Endothelial cell of umbilical vein (primary cell): ENCODE measurements at regions not wholly inside any gene's neighbourhood (a gene's known extent, or its start where the extent isn't known, plus 50 kb on each side); places are given as distances from the start of the nearest gene placed in this dataset.

ENCODE experiments used
- CTCF ChIP-seq, 2 donors: IDR thresholded peaks; 1 replicate in 1 of 2; 2 replicates in 1 of 2; pipeline ENCODE4 v1.5.1; 2011; ENCODE audit warnings: low read length in 2 of 2, mild to moderate bottlenecking in 2 of 2, moderate library complexity in 2 of 2, control low read depth in 1 of 2, inconsistent platforms in 1 of 2, low read depth in 1 of 2; ENCODE audit not compliant: insufficient read depth in 1 of 2; ENCODE audit errors: extremely low read depth in 1 of 2
- EZH2 ChIP-seq: IDR thresholded peaks from 2 replicates; pipeline ENCODE4 v1.6.1; 2012; ENCODE audit warnings: borderline replicate concordance, low read depth, mild to moderate bottlenecking, moderate library complexity, low read length, inconsistent platforms; ENCODE audit not compliant: severe bottlenecking
- FOS ChIP-seq: IDR thresholded peaks from 2 replicates; pipeline ENCODE4 v1.6.1; 2011; ENCODE audit warnings: mild to moderate bottlenecking, low read length, moderate library complexity, borderline replicate concordance; ENCODE audit not compliant: insufficient read depth
- JUN ChIP-seq: IDR thresholded peaks from 2 replicates; pipeline ENCODE4 v1.6.1; 2011; ENCODE audit warnings: borderline replicate concordance, low read depth; ENCODE audit not compliant: insufficient read length, insufficient read depth
- MAX ChIP-seq: IDR thresholded peaks from 2 replicates; pipeline ENCODE4 v1.6.1; 2011; ENCODE audit not compliant: insufficient read depth, insufficient read length
- MYC ChIP-seq: IDR thresholded peaks from one replicate; pipeline ENCODE4 v1.6.1; 2011; ENCODE audit warnings: mild to moderate bottlenecking, low read depth, low read length
- POLR2A ChIP-seq: IDR thresholded peaks from 2 replicates; pipeline ENCODE4 v1.6.1; 2012; ENCODE audit warnings: low read depth, mild to moderate bottlenecking, control low read depth, low read length
- POLR2AphosphoS5 ChIP-seq: IDR thresholded peaks from 2 replicates; pipeline ENCODE4 v1.6.1; 2012; ENCODE audit warnings: low read depth, mild to moderate bottlenecking, control low read depth, low read length, moderate library complexity; ENCODE audit not compliant: insufficient read depth

- TF ChIP-seq MAX (no peak), POLR2A (no peak), CTCF (IDR thresholded peaks at IDR 0.05; ENCODE audit: extremely low read depth in 1 of 2, insufficient read depth in 1 of 2, low read depth in 1 of 2, low read length in 2 of 2) (no peak), EZH2 (no peak), POLR2AphosphoS5 (no peak), MYC (no peak), FOS (no peak), JUN (no peak)
Measured at GRCh38 chr11:134920851-134921608, 509.0 kb upstream of the B3GAT1 start.
